Mesodermal cell (in vitro differentiated cells): ENCODE measurements at regions not wholly inside any gene's neighbourhood (a gene's known extent, or its start where the extent isn't known, plus 50 kb on each side); places are given as distances from the start of the nearest gene placed in this dataset.

ENCODE experiments used
- H3K27ac ChIP-seq: 2 replicates; pipeline ENCODE4 v1.7.0; 2013; ENCODE audit warnings: mild to moderate bottlenecking, low read depth, low read length, moderate library complexity; ENCODE audit not compliant: severe bottlenecking
- H3K36me3 ChIP-seq: 2 replicates; pipeline ENCODE4 v1.7.1; 2013; ENCODE audit warnings: mild to moderate bottlenecking, low read length, moderate library complexity; ENCODE audit not compliant: control insufficient read depth, insufficient read depth
- H3K4me1 ChIP-seq: one replicate; pipeline ENCODE4 v1.7.1; 2013; ENCODE audit warnings: mild to moderate bottlenecking, low read length; ENCODE audit not compliant: insufficient read depth, control insufficient read depth, poor library complexity, severe bottlenecking
- H3K4me3 ChIP-seq: 2 replicates; pipeline ENCODE4 v1.7.0; 2013; ENCODE audit warnings: low read length, control low read depth, mild to moderate bottlenecking; ENCODE audit not compliant: insufficient read depth, poor library complexity, severe bottlenecking; ENCODE audit errors: extremely low read depth
- H3K9me3 ChIP-seq: 2 replicates; pipeline ENCODE4 v1.7.1; 2013; ENCODE audit warnings: mild to moderate bottlenecking, low read length, moderate library complexity; ENCODE audit not compliant: control insufficient read depth
- WGBS, 2 experiments: methylation state at CpG; one replicate each; pipeline ENCODE4 v1.1.5; 2013; ENCODE audit warnings: missing lambda C conversion rate in 2 of 2; ENCODE audit not compliant: insufficient coverage in 2 of 2; 5-methylcytosine and 5-hydroxymethylcytosine counted together

- no peak overlapping the region for H3K4me3 ChIP-seq
- no peaks in the 10 kb centered on the region for H3K9me3 ChIP-seq
- WGBS, 2 experiments = 80 to 100% methylated on average over 1 of the region's 3 CpGs
- H3K27ac ChIP-seq = no peak overlapping the region
- H3K4me1 ChIP-seq = no peaks in the 10 kb centered on the region
- no peaks in the 10 kb centered on the region for H3K36me3 ChIP-seq
These were observed 92.6 kb downstream of the RPS29 start for GRCh38 chr14:49493557-49493956.

- no peak overlapping the region for H3K4me3 ChIP-seq
- WGBS, 2 experiments = 75 to 88% methylated on average over 3 of the region's 3 CpGs
- H3K36me3 ChIP-seq = no peaks in the 10 kb centered on the region
- H3K9me3 ChIP-seq = no peaks in the 10 kb centered on the region
- no peaks in the 10 kb centered on the region for H3K4me1 ChIP-seq
- H3K27ac ChIP-seq = no peak overlapping the region
These were observed 94.0 kb downstream of the RPS29 start for GRCh38 chr14:49492151-49492550.

GRCh38 chr14:49489341-49489740, 96.8 kb downstream of the RPS29 start:
- no peak overlapping the region for H3K4me3 ChIP-seq
- H3K9me3 ChIP-seq = no peaks in the 10 kb centered on the region
- no peaks in the 10 kb centered on the region for H3K4me1 ChIP-seq
- H3K36me3 ChIP-seq = no peaks in the 10 kb centered on the region
- H3K27ac ChIP-seq = no peak overlapping the region

GRCh38 chr14:49487238-49487637, 98.9 kb downstream of the RPS29 start:
- H3K36me3 ChIP-seq = no peaks in the 10 kb centered on the region
- H3K27ac ChIP-seq = no peak overlapping the region
- H3K4me3 ChIP-seq = no peak overlapping the region
- H3K4me1 ChIP-seq = no peaks in the 10 kb centered on the region
- no peaks in the 10 kb centered on the region for H3K9me3 ChIP-seq

- Histone ChIP-seq H3K36me3 (no peaks in the 10 kb centered on the region), H3K4me1 (no peaks in the 10 kb centered on the region), H3K4me3 (no peak overlapping the region), H3K9me3 (no peaks in the 10 kb centered on the region), H3K27ac (no peak overlapping the region)
- WGBS, 2 experiments = 75 to 82% methylated on average over 3 of the region's 3 CpGs
These were observed 100.9 kb downstream of the RPS29 start for GRCh38 chr14:49485290-49485689.

- H3K27ac ChIP-seq = no peak overlapping the region
- H3K4me1 ChIP-seq = no peaks in the 10 kb centered on the region
- H3K36me3 ChIP-seq = no peaks in the 10 kb centered on the region
- 100% methylated on average over 2 of the region's 2 CpGs for WGBS, 2 experiments
- H3K9me3 ChIP-seq = no peaks in the 10 kb centered on the region
- H3K4me3 ChIP-seq = no peak overlapping the region
These were observed 102.0 kb downstream of the RPS29 start for GRCh38 chr14:49484180-49484579.

GRCh38 chr14:49483268-49483667, 102.9 kb downstream of the RPS29 start:
- Histone ChIP-seq H3K36me3 (no peaks in the 10 kb centered on the region), H3K9me3 (no peaks in the 10 kb centered on the region), H3K4me3 (no peak overlapping the region), H3K4me1 (no peaks in the 10 kb centered on the region), H3K27ac (no peak overlapping the region)
- 83 to 100% methylated on average over 1 of the region's 1 CpG for WGBS, 2 experiments

GRCh38 chr14:49480979-49481498, 105.1 kb downstream of the RPS29 start:
- H3K4me3 ChIP-seq = no peak overlapping the region
- no peak overlapping the region for H3K27ac ChIP-seq
- H3K4me1 ChIP-seq = no peaks in the 10 kb centered on the region
- no peaks in the 10 kb centered on the region for H3K36me3 ChIP-seq
- H3K9me3 ChIP-seq = no peaks in the 10 kb centered on the region

GRCh38 chr14:49480053-49480760, 106.0 kb downstream of the RPS29 start:
- no peak overlapping the region for H3K4me3 ChIP-seq
- H3K27ac ChIP-seq = no peak overlapping the region
- WGBS, 2 experiments = 79 to 86% methylated on average over 2 to 3 of the region's 3 CpGs
- H3K36me3 ChIP-seq = no peaks in the 10 kb centered on the region
- H3K4me1 ChIP-seq = no peaks in the 10 kb centered on the region
- H3K9me3 ChIP-seq = no peaks in the 10 kb centered on the region

- no peaks in the 10 kb centered on the region for H3K4me1 ChIP-seq
- no peaks in the 10 kb centered on the region for H3K9me3 ChIP-seq
- 90 to 92% methylated on average over 4 to 5 of the region's 5 CpGs for WGBS, 2 experiments
- H3K4me3 ChIP-seq = no peak overlapping the region
- H3K27ac ChIP-seq = no peak overlapping the region
- H3K36me3 ChIP-seq = no peaks in the 10 kb centered on the region
These were observed 106.7 kb downstream of the RPS29 start for GRCh38 chr14:49479432-49479831.

GRCh38 chr14:49478784-49479183, 107.4 kb downstream of the RPS29 start:
- no peaks in the 10 kb centered on the region for H3K4me1 ChIP-seq
- no peak overlapping the region for H3K27ac ChIP-seq
- no peaks in the 10 kb centered on the region for H3K9me3 ChIP-seq
- no peak overlapping the region for H3K4me3 ChIP-seq
- no CpG with 5 or more reads among the region's 3 CpGs for WGBS, 2 experiments
- no peaks in the 10 kb centered on the region for H3K36me3 ChIP-seq
